Smooth muscle cell (in vitro differentiated cells): ENCODE measurements at regions not wholly inside any gene's neighbourhood (a gene's known extent, or its start where the extent isn't known, plus 50 kb on each side); places are given as distances from the start of the nearest gene placed in this dataset.

ENCODE experiments used
- DNase-seq: peaks from one replicate; lab custom pipeline; 2025; ENCODE audit not compliant: unreplicated experiment; lab: John Stamatoyannopoulos, UW
- H2AFZ ChIP-seq: fragments of 200-600 bp; sonication (generic); 2 replicates; pipeline ENCODE4 v1.6.0; 2016; ENCODE audit warnings: antibody characterized with exemption, low read depth, mild to moderate bottlenecking
- H3F3A ChIP-seq: fragments of 200-600 bp; sonication (generic); 2 replicates; pipeline ENCODE4 v1.6.0; 2017; ENCODE audit warnings: antibody characterized with exemption, low read depth
- H3K27ac ChIP-seq: fragments of 200-600 bp; sonication (generic); 2 replicates; pipeline ENCODE4 v1.5.1; 2016; ENCODE audit warnings: low read depth, mild to moderate bottlenecking
- H3K27me3 ChIP-seq: fragments of 200-600 bp; sonication (generic); 2 replicates; pipeline ENCODE4 v1.6.1; 2016; ENCODE audit warnings: low read depth, mild to moderate bottlenecking
- H3K36me3 ChIP-seq: fragments of 200-600 bp; sonication (generic); 2 replicates; pipeline ENCODE4 v1.5.1; 2016; ENCODE audit warnings: low read depth
- H3K4me1 ChIP-seq: fragments of 200-600 bp; sonication (generic); 2 replicates; pipeline ENCODE4 v1.5.1; 2016; ENCODE audit warnings: low read depth
- H3K4me2 ChIP-seq: fragments of 200-600 bp; sonication (generic); 2 replicates; pipeline ENCODE4 v1.6.0; 2016; ENCODE audit warnings: mild to moderate bottlenecking
- H3K4me3 ChIP-seq: fragments of 200-600 bp; sonication (generic); 2 replicates; pipeline ENCODE4 v1.5.1; 2016; ENCODE audit warnings: mild to moderate bottlenecking
- H3K79me2 ChIP-seq: fragments of 200-600 bp; sonication (generic); 2 replicates; pipeline ENCODE4 v1.6.0; 2016; ENCODE audit warnings: low read depth, mild to moderate bottlenecking
- H3K9ac ChIP-seq: fragments of 200-600 bp; sonication (generic); 2 replicates; pipeline ENCODE4 v1.6.0; 2016; ENCODE audit warnings: low read depth
- H3K9me3 ChIP-seq: fragments of 200-600 bp; sonication (generic); replicated peaks from 2 replicates; pipeline ENCODE4 v1.5.1; 2016; ENCODE audit warnings: low read depth
- H4K20me1 ChIP-seq: fragments of 200-600 bp; sonication (generic); 2 replicates; pipeline ENCODE4 v1.6.0; 2016; ENCODE audit warnings: low read depth
- CTCF ChIP-seq: fragments of 200-600 bp; sonication (generic); IDR thresholded peaks from 2 replicates; pipeline ENCODE4 v1.5.1; 2017; ENCODE audit warnings: borderline replicate concordance, mild to moderate bottlenecking, antibody characterized with exemption; ENCODE audit not compliant: insufficient read depth, poor library complexity, severe bottlenecking
- WGBS: methylation state at CpG from one replicate; pipeline ENCODE4 v1.1.7; 2016; ENCODE audit warnings: low lambda C conversion rate; 5-methylcytosine and 5-hydroxymethylcytosine counted together

- H3K36me3 ChIP-seq = no peaks in the 10 kb centered on the region
- H3K27me3 ChIP-seq = no peaks in the 10 kb centered on the region
- H3K79me2 ChIP-seq = no peaks in the 10 kb centered on the region
- H3K9ac ChIP-seq = no peak overlapping the region
- no peak overlapping the region for H3K4me3 ChIP-seq
- no peaks in the 10 kb centered on the region for H3K9me3 ChIP-seq
- DNase-seq = no peak
- no peak overlapping the region for H3K27ac ChIP-seq
- 90% methylated on average over 2 of the region's 2 CpGs for WGBS
- no peak for TF ChIP-seq CTCF
- H2AFZ ChIP-seq = no peak overlapping the region
- no peak overlapping the region for H3K4me2 ChIP-seq
- H3K4me1 ChIP-seq = no peaks in the 10 kb centered on the region
- H3F3A ChIP-seq = no peaks in the 10 kb centered on the region
- H4K20me1 ChIP-seq = no peaks in the 10 kb centered on the region
Measured at GRCh38 chr4:163611784-163612445, 117.4 kb downstream of the TMA16 start.

- H3K4me1 ChIP-seq = no peaks in the 10 kb centered on the region
- no peak for TF ChIP-seq CTCF
- no peaks in the 10 kb centered on the region for H3K9me3 ChIP-seq
- H3K4me2 ChIP-seq = no peak overlapping the region
- H3K27me3 ChIP-seq = no peaks in the 10 kb centered on the region
- H3K36me3 ChIP-seq = no peaks in the 10 kb centered on the region
- no peak overlapping the region for H3K27ac ChIP-seq
- H3K79me2 ChIP-seq = no peaks in the 10 kb centered on the region
- H3F3A ChIP-seq = no peaks in the 10 kb centered on the region
- no peaks in the 10 kb centered on the region for H4K20me1 ChIP-seq
- no peak overlapping the region for H3K4me3 ChIP-seq
- H2AFZ ChIP-seq = no peak overlapping the region
- no peak for DNase-seq
- no peak overlapping the region for H3K9ac ChIP-seq
Measured at GRCh38 chr4:163612762-163613161, 118.3 kb downstream of the TMA16 start.

GRCh38 chr4:163613383-163613782, 118.9 kb downstream of the TMA16 start:
- Histone ChIP-seq H3K9me3 (no peaks in the 10 kb centered on the region), H3K4me1 (no peaks in the 10 kb centered on the region), H3K27me3 (no peaks in the 10 kb centered on the region), H3K27ac (no peak overlapping the region), H3K36me3 (no peaks in the 10 kb centered on the region), H3K4me3 (no peak overlapping the region), H3K79me2 (no peaks in the 10 kb centered on the region), H3K4me2 (no peak overlapping the region), H3K9ac (no peak overlapping the region), H3F3A (no peaks in the 10 kb centered on the region), H2AFZ (no peak overlapping the region), H4K20me1 (no peaks in the 10 kb centered on the region)
- WGBS = 79% methylated on average over 3 of the region's 3 CpGs
- no peak for DNase-seq
- no peak for TF ChIP-seq CTCF

- no peaks in the 10 kb centered on the region for H3K9me3 ChIP-seq
- no peak overlapping the region for H3K4me3 ChIP-seq
- no peaks in the 10 kb centered on the region for H3K4me1 ChIP-seq
- no peak overlapping the region for H3K9ac ChIP-seq
- no peaks in the 10 kb centered on the region for H4K20me1 ChIP-seq
- H3K27ac ChIP-seq = no peak overlapping the region
- H3F3A ChIP-seq = no peaks in the 10 kb centered on the region
- no peaks in the 10 kb centered on the region for H3K36me3 ChIP-seq
- 85% methylated on average over 3 of the region's 3 CpGs for WGBS
- TF ChIP-seq CTCF = no peak
- H2AFZ ChIP-seq = no peak overlapping the region
- no peak for DNase-seq
- no peaks in the 10 kb centered on the region for H3K27me3 ChIP-seq
- no peak overlapping the region for H3K4me2 ChIP-seq
- H3K79me2 ChIP-seq = no peaks in the 10 kb centered on the region
Measured at GRCh38 chr4:163614866-163615265, 120.4 kb downstream of the TMA16 start.
